ENCODE measurements at regions not wholly inside any gene's neighbourhood (a gene's known extent, or its start where the extent isn't known, plus 50 kb on each side); places are given as distances from the start of the nearest gene placed in this dataset.

GRCh38 chr4:10810411-10810810 lies 125.8 kb upstream of the CLNK start (continued):
- TF ChIP-seq EZH2 (IDR thresholded peaks at IDR 0.05; ENCODE audit: borderline replicate concordance, low read depth, low read length) = no peak

- ATAC-seq = no peak
- BruUV-seq (replicated peaks) = no TSS peak
- no peak for FAIRE-seq
- no peak overlapping the region for H3K27ac ChIP-seq (ENCODE audit: extremely low read depth, low read depth, low read length)
- H3K4me2 ChIP-seq (ENCODE audit: insufficient read depth, low read length) = no peak overlapping the region
- ChIA-PET CTCF (ENCODE audit: low intra/inter-chr PET ratio) (no interaction called here), POLR2A (no interaction called here)
- H4K20me1 ChIP-seq (replicated peaks; ENCODE audit: control insufficient read depth, insufficient read depth, low read length) = no peaks in the 10 kb centered on the region
- intact Hi-C loops (cut with micrococcal nuclease) (no loop called here), in situ Hi-C loops (cut with MboI) (no loop called here)
- H3K36me3 ChIP-seq (ENCODE audit: control insufficient read depth, insufficient read depth, low read length) = no peaks in the 10 kb centered on the region
- H3K4me1 ChIP-seq (replicated peaks in 1 of 2; ENCODE audit: control insufficient read depth in 2 of 2, insufficient read depth in 2 of 2, low read length in 2 of 2) = no peaks in the 10 kb centered on the region
- WGBS (ENCODE audit: insufficient coverage, low coverage, missing lambda C conversion rate) = 0% methylated on average over 3 of the region's 3 CpGs
- TF ChIP-seq BRF1 (IDR thresholded peaks at IDR 0.05; ENCODE audit: borderline replicate concordance, extremely low read depth, insufficient read length) (no peak), HMGXB4 (CRISPR knock-in tag; IDR thresholded peaks at IDR 0.05) (no peak), ZNF780A (CRISPR knock-in tag; IDR thresholded peaks at IDR 0.05) (no peak), EGR1 (conservative IDR thresholded peaks at IDR 0.05) (no peak), NFIX (CRISPR knock-in tag; IDR thresholded peaks at IDR 0.05; ENCODE audit: low read depth) (no peak), SIRT6 (IDR thresholded peaks at IDR 0.05; ENCODE audit: low read depth, low read length) (no peak), USF2 (CRISPR knock-in tag; IDR thresholded peaks at IDR 0.05) (no peak), SUPT5H (IDR thresholded peaks at IDR 0.05) (no peak)
- H3K9ac ChIP-seq (ENCODE audit: insufficient read depth in 1 of 2, low read depth in 2 of 2, low read length in 2 of 2) = no peak overlapping the region
- H3K4me3 ChIP-seq = no peak overlapping the region
- H3K79me2 ChIP-seq (ENCODE audit: control insufficient read depth, insufficient read depth, low read length) = no peaks in the 10 kb centered on the region
- peaks cover 3% of the 10 kb centered on the region; the same call in 1 of the 2 replicates for H3K9me3 ChIP-seq (replicated peaks; ENCODE audit: control insufficient read depth, insufficient read depth, low read depth, low read length)
- H3K9me1 ChIP-seq (ENCODE audit: control insufficient read depth, insufficient read depth, low read length) = no peaks in the 10 kb centered on the region
- DNase-seq (ENCODE audit: extremely low read depth in 1 of 4, low spot score in 3 of 4) = no peak
- no peaks in the 10 kb centered on the region for H3K27me3 ChIP-seq (ENCODE audit: control insufficient read depth in 2 of 2, insufficient read depth in 2 of 2, low read length in 2 of 2)
- H2AFZ ChIP-seq (ENCODE audit: low read depth, low read length) = no peak overlapping the region
Measured at GRCh38 chr4:10809905-10810304, 125.3 kb upstream of the CLNK start.
